ENCODE measurements at regions not wholly inside any gene's neighbourhood (a gene's known extent, or its start where the extent isn't known, plus 50 kb on each side); places are given as distances from the start of the nearest gene placed in this dataset.

- Histone ChIP-seq H2AFZ (ENCODE audit: control insufficient read depth, low read depth, low read length) (no peak overlapping the region), H3K79me2 (ENCODE audit: control insufficient read depth, insufficient read depth, low read length) (no peaks in the 10 kb centered on the region), H3K4me1 (ENCODE audit: control insufficient read depth, insufficient read depth, low read length) (no peaks in the 10 kb centered on the region), H3K27me3 (replicated peaks in 1 of 2; ENCODE audit: control insufficient read depth in 2 of 2, insufficient read depth in 2 of 2, low read length in 1 of 2) (no peaks in the 10 kb centered on the region), H3K27ac (ENCODE audit: control insufficient read depth, insufficient read depth) (no peak overlapping the region), H3K4me3 (no peak overlapping the region), H3K9ac (ENCODE audit: control insufficient read depth, insufficient read depth, low read length) (no peak overlapping the region), H4K20me1 (ENCODE audit: control insufficient read depth, insufficient read depth) (no peaks in the 10 kb centered on the region), H3K9me3 (replicated peaks; ENCODE audit: control insufficient read depth, insufficient read depth, low read length) (no peaks in the 10 kb centered on the region), H3K4me2 (ENCODE audit: control insufficient read depth, insufficient read depth) (no peak overlapping the region), H3K36me3 (ENCODE audit: control insufficient read depth in 2 of 2, insufficient read depth in 2 of 2, low read length in 1 of 2) (no peaks in the 10 kb centered on the region)
- in situ Hi-C loops (cut with MboI) (no loop called here), intact Hi-C loops (cut with micrococcal nuclease; ENCODE audit: unreplicated experiment) (no loop called here)
- SMC1A ChIA-PET (ENCODE audit: uncharacterized antibody, unreplicated experiment): no interaction called here
- CTCF ChIA-PET: no interaction called here
- FAIRE-seq (no peak), ATAC-seq (no peak), DNase-seq (ENCODE audit: low read depth, low spot score) (no peak)
- RAD21 ChIA-PET (ENCODE audit: unreplicated experiment): no interaction called here
- no TSS peak for BruUV-seq (replicated peaks)
- WGBS (ENCODE audit: insufficient coverage, insufficient replicate concordance, low lambda C conversion rate, missing lambda C conversion rate): 29% methylated on average over 2 of the region's 2 CpGs
- POLR2A ChIA-PET: no interaction called here
- TF ChIP-seq CTCF (IDR thresholded peaks at IDR 0.05 in 2 of 3, conservative IDR thresholded peaks at IDR 0.05 in 1 of 3; ENCODE audit: control insufficient read depth in 2 of 3, extremely low read depth in 1 of 3, insufficient read depth in 1 of 3, low read depth in 3 of 3, low read length in 3 of 3): no peak
- no peak for TF ChIP-seq CHD4 (IDR thresholded peaks at IDR 0.05)
- no peak for TF ChIP-seq SREBF1 (IDR thresholded peaks at IDR 0.05; ENCODE audit: low read length)
- TF ChIP-seq ZBTB4 (CRISPR knock-in tag; IDR thresholded peaks at IDR 0.05): no peak
- TF ChIP-seq MTA2 (IDR thresholded peaks at IDR 0.05; ENCODE audit: low read depth): no peak
- no peak for TF ChIP-seq NFXL1 (IDR thresholded peaks at IDR 0.05; ENCODE audit: borderline replicate concordance)
- TF ChIP-seq MLLT1 (IDR thresholded peaks at IDR 0.05): no peak
- TF ChIP-seq ATF3 (IDR thresholded peaks at IDR 0.05; ENCODE audit: borderline replicate concordance, extremely low read depth, low read depth, low read length): no peak
- TF ChIP-seq MEF2B (IDR thresholded peaks at IDR 0.05; ENCODE audit: partially characterized antibody, poor library complexity, severe bottlenecking): no peak
- no peak for TF ChIP-seq HDGF (IDR thresholded peaks at IDR 0.05)
- TF ChIP-seq JUNB (IDR thresholded peaks at IDR 0.05): no peak
- TF ChIP-seq YBX1 (IDR thresholded peaks at IDR 0.05): no peak
- no peak for TF ChIP-seq KDM1A (IDR thresholded peaks at IDR 0.05; ENCODE audit: borderline replicate concordance)
- TF ChIP-seq ZBTB40 (IDR thresholded peaks at IDR 0.05; ENCODE audit: borderline replicate concordance): no peak
- no peak for TF ChIP-seq IKZF2 (IDR thresholded peaks at IDR 0.05)
These were observed 317.5 kb downstream of the ANKRD30A start for GRCh38 chr10:37442882-37443281.

Measured in GM12878 (cell line).